GM19035 (cell line): ENCODE measurements at regions not wholly inside any gene's neighbourhood (a gene's known extent, or its start where the extent isn't known, plus 50 kb on each side); places are given as distances from the start of the nearest gene placed in this dataset.

Experiments used
- ATAC-seq: cut with Tn5 transposase; IDR thresholded peaks from one replicate; pipeline ENCODE4 v1.9.1; 2021; ENCODE audit not compliant: unreplicated experiment

DNA sequence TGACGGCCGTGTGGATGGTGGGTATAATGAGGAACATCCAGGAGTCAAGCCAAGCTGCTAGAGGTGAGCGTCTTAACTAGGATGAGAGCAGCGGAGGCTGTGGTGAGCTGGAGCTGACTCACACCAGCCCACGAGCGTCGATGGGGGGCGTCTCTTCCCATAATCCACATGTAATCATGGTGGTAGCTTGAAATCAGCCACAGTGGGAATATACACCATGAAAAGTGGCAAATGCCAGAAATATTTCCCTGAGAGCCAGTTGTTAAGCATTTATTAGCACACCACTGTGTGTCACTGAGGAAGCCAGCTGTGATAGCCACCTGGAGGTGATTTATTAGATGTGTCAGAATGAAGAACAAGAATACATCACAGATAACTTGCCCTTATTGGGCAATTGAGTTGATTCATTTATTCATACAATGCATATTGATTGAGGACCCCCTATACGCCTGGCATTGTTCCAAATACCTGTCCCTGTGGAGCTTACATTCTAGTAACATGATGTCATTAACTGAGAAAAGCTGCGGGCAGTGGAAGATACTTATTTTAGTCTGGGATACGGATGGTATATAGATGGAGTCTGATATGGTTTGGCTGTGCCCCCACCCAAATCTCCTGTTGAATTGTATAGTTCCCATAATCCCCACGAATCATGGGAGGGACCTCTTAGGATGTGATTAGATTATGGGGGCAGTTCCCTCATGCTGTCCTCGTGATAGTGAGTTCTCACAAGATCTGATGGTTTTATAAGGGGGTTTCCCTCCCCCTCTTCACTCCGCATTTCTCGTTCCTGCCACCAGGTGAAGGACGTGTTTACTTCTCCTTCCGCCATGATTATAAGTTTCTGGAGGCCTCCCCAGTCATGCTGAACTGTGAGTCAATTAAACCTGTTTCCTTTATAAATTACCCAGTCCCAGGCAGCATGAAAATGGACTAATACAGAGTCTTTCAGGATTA lies 473.4 kb downstream of the METTL15 start:
- no peak for ATAC-seq

GRCh38 chr11:28571371-28571770 lies 463.2 kb downstream of the METTL15 start:
- no peak for ATAC-seq

GRCh38 chr11:28569106-28569505 lies 460.9 kb downstream of the METTL15 start:
- no peak for ATAC-seq

DNA sequence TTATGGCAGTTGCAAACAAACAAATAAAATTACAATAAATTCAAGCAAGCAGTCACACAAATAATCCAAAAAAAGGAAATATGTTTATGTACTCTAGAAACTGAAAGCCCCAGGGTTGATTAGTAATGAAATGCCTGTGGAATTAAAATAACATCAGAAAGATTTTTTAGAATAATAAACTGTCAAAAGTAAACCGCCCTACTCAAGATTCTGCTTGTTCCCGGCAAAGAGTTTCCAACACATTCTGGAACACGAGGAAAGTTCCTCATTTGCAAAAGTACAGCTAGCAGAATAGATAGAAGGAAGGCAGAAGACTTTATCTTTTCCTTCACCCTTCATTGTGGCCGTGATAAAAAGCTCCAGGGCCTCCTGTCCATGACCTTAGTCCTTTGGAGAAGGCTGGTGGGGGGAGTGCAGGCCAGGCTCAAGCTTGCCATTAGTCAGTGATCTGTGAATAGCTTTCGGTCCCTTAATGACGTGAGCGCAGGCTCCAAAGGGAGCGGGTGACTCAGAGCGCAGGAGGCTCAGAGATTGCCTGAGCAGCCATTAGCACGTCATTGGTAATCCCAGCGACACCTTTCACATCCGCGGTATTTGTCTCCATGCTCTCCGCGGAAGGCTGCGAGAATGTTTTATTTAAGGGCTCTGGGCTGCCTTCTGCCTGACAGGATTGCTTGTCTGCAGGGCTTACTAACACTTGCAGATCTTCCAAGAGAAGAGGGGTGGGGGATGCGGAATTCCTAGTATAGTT lies 458.3 kb downstream of the METTL15 start:
- ATAC-seq = no peak

DNA sequence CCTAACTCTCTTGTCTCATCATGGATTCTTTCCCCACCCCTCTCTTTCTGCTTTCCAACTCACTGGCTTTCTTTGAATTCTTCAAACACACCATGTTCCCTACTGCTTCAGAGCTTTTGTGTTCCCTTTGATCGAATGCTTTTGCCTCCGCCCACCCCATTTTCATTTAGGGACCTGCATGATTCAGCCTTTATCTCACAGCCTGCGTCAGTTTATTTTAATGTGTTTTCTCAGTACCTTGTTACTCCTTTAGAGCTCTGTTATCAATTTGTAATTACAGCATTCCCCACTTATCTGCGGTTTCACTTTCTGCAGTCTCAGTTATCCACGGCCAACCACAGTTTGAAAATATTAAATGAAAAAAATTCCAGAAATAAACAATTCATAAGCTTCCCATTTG lies 451.3 kb downstream of the METTL15 start:
- no peak for ATAC-seq

DNA sequence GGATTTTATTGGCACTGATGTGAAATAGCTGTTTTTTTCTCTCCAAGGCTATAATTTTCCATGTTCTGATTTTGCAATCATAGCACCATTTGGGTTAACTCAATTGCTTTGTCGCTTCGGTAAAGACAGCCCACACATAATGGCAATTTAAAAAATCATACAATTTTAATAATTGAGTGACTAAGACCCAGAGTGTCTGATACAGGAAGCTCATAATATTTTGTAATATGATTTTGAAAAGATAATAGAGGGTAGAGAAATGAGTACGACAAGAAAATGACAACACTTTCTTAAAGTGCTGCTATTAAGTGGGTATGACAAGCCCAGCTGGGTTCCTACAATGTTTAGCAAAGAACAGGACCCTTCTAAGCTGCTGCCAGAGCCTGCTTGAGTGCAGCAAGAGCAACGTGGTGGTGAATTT lies 439.1 kb downstream of the METTL15 start:
- no peak for ATAC-seq

- no peak for ATAC-seq
These were observed 437.3 kb downstream of the METTL15 start for GRCh38 chr11:28545536-28545935.

- ATAC-seq = no peak
These were observed 434.4 kb downstream of the METTL15 start for GRCh38 chr11:28542561-28542960.

DNA sequence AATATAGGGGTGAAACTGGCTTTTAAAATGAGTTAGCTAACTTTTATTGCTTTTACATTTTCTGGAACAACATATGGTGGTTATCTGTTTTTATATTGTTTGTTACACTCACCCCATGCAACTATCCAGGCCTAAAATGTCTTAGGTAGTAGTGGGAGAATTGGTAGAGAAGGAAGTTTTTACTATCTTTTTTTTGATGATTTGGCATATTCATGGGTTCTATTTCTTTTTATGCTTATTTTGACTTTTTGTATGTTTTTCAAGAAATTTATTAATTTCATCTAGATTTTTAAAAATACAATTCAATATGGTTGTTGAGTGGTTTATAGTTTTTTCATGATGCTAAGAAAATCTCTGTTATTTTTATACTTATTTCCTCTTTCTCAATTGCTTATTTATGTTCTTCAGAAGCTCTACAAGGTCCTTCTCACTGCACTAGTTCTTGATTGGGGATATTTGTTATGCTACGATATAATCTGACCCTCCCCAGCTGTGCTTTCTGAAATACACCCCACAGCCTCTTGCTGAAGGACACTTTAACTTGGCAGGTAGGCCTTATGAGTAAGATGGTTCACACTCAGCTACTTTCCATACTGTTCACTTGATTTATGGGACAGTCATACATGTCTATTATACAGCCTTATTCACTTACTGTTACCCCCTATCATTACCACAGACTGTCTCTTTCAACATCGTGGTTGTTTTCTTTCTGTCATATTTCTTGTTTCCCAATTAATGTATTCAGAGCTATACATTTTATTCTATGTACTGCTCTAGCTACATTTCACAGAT lies 431.2 kb downstream of the METTL15 start:
- ATAC-seq = no peak

DNA sequence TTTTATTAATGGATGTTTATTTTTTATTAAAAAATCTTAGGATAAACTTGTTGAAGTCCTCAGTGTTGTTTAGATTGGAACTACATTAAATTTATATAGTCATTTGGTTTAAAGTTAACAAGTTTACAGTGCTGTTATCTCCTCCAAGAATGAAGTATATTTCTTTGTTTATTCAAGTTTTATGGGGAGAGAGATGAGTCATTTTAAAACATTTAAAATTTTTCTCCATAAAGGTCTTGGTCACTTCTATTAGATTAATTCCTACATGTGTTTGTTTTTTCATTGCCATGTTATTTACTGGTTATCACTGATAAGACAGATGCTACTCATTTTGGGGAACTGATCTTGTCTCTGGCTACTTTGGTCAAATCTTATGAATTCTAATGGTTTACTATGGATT lies 429.6 kb downstream of the METTL15 start:
- ATAC-seq = no peak

GRCh38 chr11:28536504-28537267 lies 428.5 kb downstream of the METTL15 start:
- ATAC-seq = no peak

- ATAC-seq = no peak
These were observed 427.5 kb downstream of the METTL15 start for GRCh38 chr11:28535677-28536076.

DNA sequence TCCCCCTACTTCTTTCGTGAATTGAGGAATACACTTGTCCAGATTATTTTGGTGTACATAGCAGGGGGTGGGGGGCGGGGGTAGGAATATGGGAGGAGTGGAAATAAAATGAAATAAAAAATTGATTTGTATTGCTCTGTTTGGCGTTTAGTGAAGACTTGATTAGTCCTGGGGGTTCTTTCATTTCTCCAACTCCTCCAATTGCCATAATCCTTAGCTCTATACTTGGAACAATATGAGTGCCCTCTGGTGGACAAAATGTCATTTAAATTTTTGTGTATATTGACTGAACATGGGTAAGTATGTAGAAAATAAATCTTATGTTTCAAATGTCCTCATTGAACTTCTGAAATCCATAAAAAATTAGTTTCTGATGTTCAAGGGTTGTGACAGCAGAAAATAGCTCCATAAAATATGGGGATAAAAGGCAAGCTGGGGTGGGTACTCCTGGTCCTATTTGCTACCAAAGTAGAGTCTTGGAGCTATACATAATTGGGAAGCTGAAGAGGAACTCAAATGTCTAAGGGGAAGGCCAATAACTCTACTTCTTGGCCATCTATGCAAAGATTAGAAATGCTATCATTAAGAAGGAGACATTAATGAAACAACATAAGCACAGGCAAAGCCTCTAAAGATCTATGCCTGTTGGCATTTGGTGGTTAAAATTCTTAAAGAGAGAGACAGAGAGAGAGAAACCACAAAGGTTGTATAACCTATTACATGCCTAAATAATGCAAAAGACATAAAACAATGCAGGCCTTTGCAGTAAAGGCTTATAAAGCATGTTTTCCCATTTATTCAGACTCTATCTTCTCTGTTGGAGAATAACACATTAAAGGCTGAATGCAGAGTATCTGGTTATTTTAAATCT lies 421.6 kb downstream of the METTL15 start:
- ATAC-seq = no peak

GRCh38 chr11:28529046-28529445 lies 420.9 kb downstream of the METTL15 start:
- no peak for ATAC-seq

DNA sequence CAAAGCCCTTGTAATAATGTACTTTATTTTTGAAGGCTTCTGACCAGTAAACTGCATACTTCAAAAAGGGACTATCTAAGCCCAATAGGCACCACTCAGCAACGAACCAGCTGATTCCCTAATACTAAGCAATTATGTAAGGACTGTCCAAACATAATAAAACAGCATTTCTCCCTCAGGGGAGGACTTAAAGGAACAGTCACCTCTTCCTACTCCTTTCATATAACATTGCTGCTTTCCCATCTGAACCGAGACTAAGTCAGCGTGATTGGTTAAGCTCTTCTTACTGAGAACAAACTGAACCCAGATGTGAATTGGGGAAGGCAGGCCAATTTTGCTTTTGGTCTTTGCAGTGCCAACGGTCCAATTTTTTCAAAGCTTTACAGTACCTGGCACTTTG lies 420.0 kb downstream of the METTL15 start:
- no peak for ATAC-seq

- no peak for ATAC-seq
These were observed 418.2 kb downstream of the METTL15 start for GRCh38 chr11:28526406-28526751.

GRCh38 chr11:28525636-28526405 lies 417.6 kb downstream of the METTL15 start:
- no peak for ATAC-seq

DNA sequence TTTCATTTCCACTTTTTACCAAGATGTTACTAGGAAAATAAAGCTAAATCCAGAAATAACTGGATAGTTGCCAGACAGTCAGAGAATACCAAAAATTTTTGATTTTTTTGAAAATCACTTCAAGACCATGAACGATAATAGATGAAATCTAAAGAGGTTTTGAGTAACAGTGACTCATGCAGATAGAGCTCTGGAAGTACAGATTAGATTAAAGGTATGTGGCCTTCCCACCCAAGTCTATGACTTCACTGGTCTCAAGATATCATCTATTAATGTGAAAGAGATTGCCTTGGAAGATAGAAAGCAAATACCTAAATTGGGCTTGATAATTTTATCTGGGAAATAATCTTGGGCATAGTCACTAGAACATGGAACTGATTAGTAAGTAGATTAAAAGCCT lies 415.9 kb downstream of the METTL15 start:
- no peak for ATAC-seq

DNA sequence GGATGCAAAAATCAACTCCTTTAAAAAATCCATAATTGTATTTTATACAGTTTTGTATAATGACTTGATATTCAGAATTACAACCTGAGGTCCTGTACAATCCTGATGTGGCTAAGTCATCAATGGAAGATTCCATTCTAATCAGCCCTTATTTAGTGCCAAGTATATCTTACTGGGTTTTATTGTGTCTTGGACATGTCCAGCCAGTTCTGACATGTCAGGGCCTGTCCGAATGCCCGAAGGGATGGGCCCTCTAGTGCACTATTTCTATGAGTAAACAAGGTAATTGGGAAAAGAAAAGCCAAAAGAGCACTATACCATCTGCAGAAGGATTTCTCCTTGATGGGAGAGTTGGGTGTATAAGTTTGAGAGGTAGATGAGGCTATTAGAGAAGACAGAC lies 412.9 kb downstream of the METTL15 start:
- ATAC-seq = no peak
